ENCODE measurements at regions not wholly inside any gene's neighbourhood (a gene's known extent, or its start where the extent isn't known, plus 50 kb on each side); places are given as distances from the start of the nearest gene placed in this dataset.
A peak's percentile ranks its signal among the peaks of the same experiment; 100 is the strongest.

- Histone ChIP-seq H3K4me3 (ENCODE audit: low read length in 3 of 3) (no peak overlapping the region), H3K9me3 (ENCODE audit: control insufficient read depth in 2 of 3, insufficient read depth in 1 of 3, low read length in 3 of 3) (no peaks in the 10 kb centered on the region), H3K9ac (ENCODE audit: low read length in 3 of 3) (no peak overlapping the region), H3K27me3 (ENCODE audit: control insufficient read depth, insufficient read depth, low read length) (no peaks in the 10 kb centered on the region), H3K27ac (ENCODE audit: low read depth in 2 of 2, low read length in 2 of 2) (no peak overlapping the region), H3K4me1 (ENCODE audit: control insufficient read depth in 2 of 3, insufficient read depth in 2 of 3, low read depth in 1 of 3, low read length in 3 of 3) (peaks cover 0 to 5% (median 0%) of the 10 kb centered on the region in 3 donors), H3K36me3 (ENCODE audit: control insufficient read depth in 2 of 3, insufficient read depth in 3 of 3, low read length in 3 of 3) (peaks cover 8 to 46% (median 17%) of the 10 kb centered on the region in 3 donors)
- FAIRE-seq (no peak), DNase-seq (no peak)
- TF ChIP-seq CTCF (IDR thresholded peaks at IDR 0.05; ENCODE audit: borderline replicate concordance, extremely low read depth, insufficient read depth): no peak
- intact Hi-C loops (cut with DNase I): no loop called here
These were observed 58.0 kb upstream of the SLC4A11 start for GRCh38 chr20:3297079-3297378.

- Histone ChIP-seq H3K36me3 (ENCODE audit: control insufficient read depth in 2 of 3, insufficient read depth in 3 of 3, low read length in 3 of 3) (peaks cover 8 to 52% (median 17%) of the 10 kb centered on the region in 3 donors), H3K9ac (ENCODE audit: low read length in 3 of 3) (no peak overlapping the region), H3K9me3 (ENCODE audit: control insufficient read depth in 2 of 3, insufficient read depth in 1 of 3, low read length in 3 of 3) (no peaks in the 10 kb centered on the region), H3K27ac (ENCODE audit: low read depth in 2 of 2, low read length in 2 of 2) (no peak overlapping the region), H3K4me3 (ENCODE audit: low read length in 3 of 3) (no peak overlapping the region), H3K27me3 (ENCODE audit: control insufficient read depth, insufficient read depth, low read length) (no peaks in the 10 kb centered on the region), H3K4me1 (ENCODE audit: control insufficient read depth in 2 of 3, insufficient read depth in 2 of 3, low read depth in 1 of 3, low read length in 3 of 3) (peaks cover 0 to 5% (median 0%) of the 10 kb centered on the region in 3 donors)
- FAIRE-seq (no peak), DNase-seq (peak in 4 of 5 donors; percentile 48 to 71 (median 68))
- intact Hi-C loops (cut with DNase I): no loop called here
- no peak for TF ChIP-seq CTCF (IDR thresholded peaks at IDR 0.05; ENCODE audit: borderline replicate concordance, extremely low read depth, insufficient read depth)
These were observed 57.5 kb upstream of the SLC4A11 start for GRCh38 chr20:3296261-3297078.
